ENCODE measurements at regions not wholly inside any gene's neighbourhood (a gene's known extent, or its start where the extent isn't known, plus 50 kb on each side); places are given as distances from the start of the nearest gene placed in this dataset.

DNA sequence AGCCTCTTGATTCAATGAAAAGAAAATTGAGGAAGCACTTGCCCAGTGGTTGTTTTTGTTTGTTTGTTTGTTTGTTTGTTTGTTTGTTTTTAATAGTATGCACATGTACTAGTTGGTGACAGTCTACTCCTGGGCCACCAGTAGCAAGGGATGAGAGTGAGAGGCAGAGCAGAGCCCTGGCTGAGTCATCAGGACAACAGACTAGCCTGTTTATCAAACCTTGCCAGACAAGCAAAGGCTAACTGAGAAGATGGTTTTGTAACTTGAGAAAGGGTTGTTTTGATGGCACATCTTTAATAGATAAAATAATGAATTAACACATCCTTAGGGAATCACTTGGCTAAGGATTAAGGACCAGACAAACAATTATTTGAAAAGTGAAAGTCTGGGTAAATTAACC lies 78.1 kb downstream of the INHBA start:
- intact Hi-C loops (cut with DNase I): no loop called here
- TF ChIP-seq EP300 (IDR thresholded peaks at IDR 0.05) (no peak), POLR2A (IDR thresholded peaks at IDR 0.05) (no peak), POLR2AphosphoS5 (IDR thresholded peaks at IDR 0.05) (no peak)
- TF ChIP-seq, protein P1, sequence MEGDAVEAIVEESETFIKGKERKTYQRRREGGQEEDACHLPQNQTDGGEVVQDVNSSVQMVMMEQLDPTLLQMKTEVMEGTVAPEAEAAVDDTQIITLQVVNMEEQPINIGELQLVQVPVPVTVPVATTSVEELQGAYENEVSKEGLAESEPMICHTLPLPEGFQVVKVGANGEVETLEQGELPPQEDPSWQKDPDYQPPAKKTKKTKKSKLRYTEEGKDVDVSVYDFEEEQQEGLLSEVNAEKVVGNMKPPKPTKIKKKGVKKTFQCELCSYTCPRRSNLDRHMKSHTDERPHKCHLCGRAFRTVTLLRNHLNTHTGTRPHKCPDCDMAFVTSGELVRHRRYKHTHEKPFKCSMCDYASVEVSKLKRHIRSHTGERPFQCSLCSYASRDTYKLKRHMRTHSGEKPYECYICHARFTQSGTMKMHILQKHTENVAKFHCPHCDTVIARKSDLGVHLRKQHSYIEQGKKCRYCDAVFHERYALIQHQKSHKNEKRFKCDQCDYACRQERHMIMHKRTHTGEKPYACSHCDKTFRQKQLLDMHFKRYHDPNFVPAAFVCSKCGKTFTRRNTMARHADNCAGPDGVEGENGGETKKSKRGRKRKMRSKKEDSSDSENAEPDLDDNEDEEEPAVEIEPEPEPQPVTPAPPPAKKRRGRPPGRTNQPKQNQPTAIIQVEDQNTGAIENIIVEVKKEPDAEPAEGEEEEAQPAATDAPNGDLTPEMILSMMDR (IDR thresholded peaks at IDR 0.05): no peak
- Histone ChIP-seq H3K9me3 (no peaks in the 10 kb centered on the region), H3K4me3 (no peak overlapping the region), H3K27ac (no peak overlapping the region), H3K36me3 (no peaks in the 10 kb centered on the region), H3K27me3 (no peaks in the 10 kb centered on the region), H3K4me1 (no peaks in the 10 kb centered on the region)
- no peak for DNase-seq

DNA sequence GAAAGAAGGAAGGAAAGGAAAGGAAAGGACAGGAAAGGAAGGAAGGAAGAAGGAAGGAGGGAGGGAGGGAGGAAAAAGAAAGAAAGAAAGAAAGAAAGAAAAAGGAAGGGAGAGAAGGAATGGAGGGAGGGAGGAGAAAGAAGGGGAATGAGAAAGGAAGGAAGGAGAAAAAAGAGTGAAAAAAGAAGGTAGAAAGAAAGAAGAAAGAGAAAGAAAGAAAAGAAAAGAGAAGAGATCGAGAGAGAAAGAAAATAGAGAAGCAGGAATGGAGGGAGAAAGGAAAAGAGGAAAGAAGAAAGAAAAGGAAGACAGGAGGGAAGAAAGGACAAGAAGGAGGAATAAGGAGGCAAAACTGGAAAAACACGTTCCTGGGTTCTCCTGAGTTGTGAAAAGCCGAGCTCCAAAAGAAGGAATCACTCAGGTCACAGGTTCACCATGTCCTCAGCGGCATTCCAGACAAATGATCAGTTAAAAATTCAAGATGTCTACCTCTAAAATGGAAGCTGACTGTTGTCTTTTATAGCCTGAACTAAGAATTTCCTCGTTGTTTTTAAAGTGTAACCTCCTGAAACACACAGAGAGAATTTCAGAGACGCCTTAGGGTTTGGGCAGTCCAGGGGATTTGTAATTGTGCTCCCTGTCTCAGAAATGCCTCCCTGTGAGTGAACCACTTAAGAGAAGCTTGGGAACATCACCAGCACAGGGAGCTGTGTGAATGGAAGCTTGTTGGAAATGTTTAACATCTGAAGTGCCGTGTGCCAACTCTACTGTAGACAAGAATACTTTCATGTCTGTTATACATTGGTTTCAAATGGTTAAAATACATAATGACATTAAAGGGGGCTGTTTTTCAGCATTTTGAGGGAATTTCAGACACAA lies 80.7 kb downstream of the INHBA start:
- intact Hi-C loops (cut with DNase I): no loop called here
- no peaks in the 10 kb centered on the region for H3K9me3 ChIP-seq
- no peak overlapping the region for H3K27ac ChIP-seq
- WGBS, 2 donors: 79 to 85% methylated on average over 7 of the region's 7 CpGs
- TF ChIP-seq, protein P1 (IDR thresholded peaks at IDR 0.05): no peak
- no peak for DNase-seq
- no peak overlapping the region for H3K4me3 ChIP-seq
- no peaks in the 10 kb centered on the region for H3K4me1 ChIP-seq
- no peaks in the 10 kb centered on the region for H3K27me3 ChIP-seq
- no peaks in the 10 kb centered on the region for H3K36me3 ChIP-seq

DNA sequence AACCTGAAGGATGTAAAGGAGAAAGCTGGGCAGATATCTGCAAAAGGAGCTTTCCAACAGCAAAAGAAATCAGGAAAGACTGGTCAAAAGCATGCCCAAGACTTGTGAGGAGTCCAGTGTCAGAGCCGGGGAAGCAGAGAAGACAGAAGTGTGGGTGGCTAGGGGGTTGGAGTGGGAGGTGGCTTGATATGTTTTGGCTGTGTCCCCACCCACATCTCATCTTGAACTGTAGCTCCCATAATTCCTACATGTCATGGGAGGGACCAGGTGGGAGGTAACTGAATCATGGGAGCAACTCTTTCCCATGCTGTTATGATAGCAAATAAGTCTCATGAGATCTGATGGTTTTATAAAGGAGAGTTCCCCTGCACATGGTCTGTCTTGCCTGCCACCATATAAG lies 84.9 kb downstream of the INHBA start:
- DNase-seq: no peak
- Histone ChIP-seq H3K27ac (no peak overlapping the region), H3K4me3 (no peak overlapping the region), H3K9me3 (no peaks in the 10 kb centered on the region), H3K36me3 (no peaks in the 10 kb centered on the region), H3K27me3 (no peaks in the 10 kb centered on the region), H3K4me1 (no peaks in the 10 kb centered on the region)
- TF ChIP-seq EP300 (IDR thresholded peaks at IDR 0.05): no peak
- TF ChIP-seq, protein P1 (IDR thresholded peaks at IDR 0.05): no peak
- intact Hi-C loops (cut with DNase I): no loop called here
- 95% methylated on average over 1 of the region's 1 CpG for WGBS, 2 donors

DNA sequence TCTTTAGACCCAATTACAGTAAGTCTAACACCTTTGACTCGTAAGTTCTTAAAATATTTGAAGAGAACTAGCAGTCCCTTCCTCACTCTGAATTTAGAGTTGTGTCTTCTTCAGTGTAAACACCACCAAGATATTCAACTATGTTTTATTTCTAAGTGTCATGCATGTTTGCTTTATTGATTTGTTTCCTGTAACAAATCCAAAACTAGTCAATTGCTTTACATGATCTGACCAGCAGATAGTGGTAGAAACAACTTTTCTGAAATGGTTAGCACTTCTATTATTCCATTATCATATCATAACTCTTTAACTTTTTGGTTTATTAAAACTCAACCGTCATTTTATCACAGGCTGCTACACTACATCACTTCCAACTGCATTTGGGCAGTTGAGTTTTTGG lies 90.1 kb downstream of the INHBA start:
- no peak for DNase-seq
- H3K27ac ChIP-seq: no peak overlapping the region
- 77 to 88% methylated on average over 2 of the region's 2 CpGs for WGBS, 2 donors
- intact Hi-C loops (cut with DNase I): no loop called here
- H3K27me3 ChIP-seq: no peaks in the 10 kb centered on the region
- H3K4me3 ChIP-seq: no peak overlapping the region
- no peaks in the 10 kb centered on the region for H3K36me3 ChIP-seq
- H3K9me3 ChIP-seq: no peaks in the 10 kb centered on the region
- no peaks in the 10 kb centered on the region for H3K4me1 ChIP-seq
- TF ChIP-seq POLR2A (IDR thresholded peaks at IDR 0.05) (no peak), POLR2AphosphoS5 (IDR thresholded peaks at IDR 0.05) (no peak), EP300 (IDR thresholded peaks at IDR 0.05) (no peak)
- TF ChIP-seq, protein P1 (IDR thresholded peaks at IDR 0.05): no peak

DNA sequence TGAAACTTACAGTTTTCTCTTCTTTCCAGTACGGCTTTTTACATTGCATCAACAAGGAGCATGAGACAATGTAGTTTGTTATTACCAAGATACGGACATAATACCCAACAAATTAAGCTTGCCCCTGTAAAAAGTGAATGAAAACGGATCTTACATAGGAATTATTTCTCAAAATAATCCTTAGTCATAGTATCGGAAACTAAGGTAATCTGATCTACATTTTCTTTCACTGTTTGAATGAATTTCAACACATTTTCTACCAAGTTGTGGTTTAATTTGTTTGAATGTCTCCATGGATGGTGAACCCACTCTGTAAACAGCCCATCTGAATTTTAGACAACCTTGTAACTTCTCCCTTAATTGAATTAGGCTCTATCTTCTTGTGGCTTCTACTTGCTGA lies 90.5 kb downstream of the INHBA start:
- Histone ChIP-seq H3K27ac (no peak overlapping the region), H3K27me3 (no peaks in the 10 kb centered on the region), H3K9me3 (no peaks in the 10 kb centered on the region), H3K4me1 (no peaks in the 10 kb centered on the region), H3K36me3 (no peaks in the 10 kb centered on the region), H3K4me3 (no peak overlapping the region)
- intact Hi-C loops (cut with DNase I): no loop called here
- 89 to 93% methylated on average over 4 of the region's 4 CpGs for WGBS, 2 donors
- TF ChIP-seq EP300 (IDR thresholded peaks at IDR 0.05) (no peak), POLR2AphosphoS5 (IDR thresholded peaks at IDR 0.05) (no peak), POLR2A (IDR thresholded peaks at IDR 0.05) (no peak)
- TF ChIP-seq, protein P1 (IDR thresholded peaks at IDR 0.05): no peak
- no peak for DNase-seq

Data from sigmoid colon (tissue), 6 donors.